GM12878 (cell line): ENCODE measurements at regions not wholly inside any gene's neighbourhood (a gene's known extent, or its start where the extent isn't known, plus 50 kb on each side); places are given as distances from the start of the nearest gene placed in this dataset.

Source experiments
- ATAC-seq: fragments of 200-7000 bp; cut with Tn5 transposase; 3 replicates; pipeline ENCODE4 v1.9.1; 2020; ENCODE audit warnings: mild to moderate bottlenecking, moderate library complexity
- BruUV-seq: library from RNA; stranded (reverse); fragments of 400-500 nt; replicated peaks from 2 replicates; lab custom pipeline; 2021; lab: Mats Ljungman, UMichigan
- CTCF ChIA-PET: fragments of 300-600 bp; sonication (Branson Sonifier 250); formaldehyde crosslinking; extraction: SDS; loops from one replicate; lab custom pipeline; 2021; ENCODE audit warnings: inconsistent platforms; lab: Yijun Ruan, JAX
- POLR2A ChIA-PET: fragments of 350-600 bp; formaldehyde crosslinking; extraction: SDS; loops from one replicate; lab custom pipeline; 2021; ENCODE audit warnings: inconsistent platforms; lab: Charles Lee
- RAD21 ChIA-PET: fragments of 300-600 bp; sonication (Branson Sonifier 250); formaldehyde crosslinking; loops from one replicate; lab custom pipeline; 2023; ENCODE audit warnings: antibody characterized with exemption; ENCODE audit not compliant: unreplicated experiment; lab: Charles Lee
- SMC1A ChIA-PET: fragments of 300-600 bp; sonication (Branson Sonifier 250); formaldehyde crosslinking; loops from one replicate; lab custom pipeline; 2023; ENCODE audit not compliant: unreplicated experiment, uncharacterized antibody; lab: Charles Lee
- DNase-seq: peaks from one replicate; pipeline ENCODE4 v3.0.0-alpha.2; 2011; ENCODE audit warnings: low read depth, low spot score
- FAIRE-seq: peaks from 3 replicates; lab custom pipeline; 2011; peaks lifted over from hg19 to GRCh38; lab: Jason Lieb, UNC
- H2AFZ ChIP-seq: 2 replicates; pipeline ENCODE4 v1.6.0; 2011; ENCODE audit warnings: low read depth, low read length, control low read depth; ENCODE audit not compliant: control insufficient read depth
- H3K27ac ChIP-seq: 2 replicates; pipeline ENCODE4 v1.5.1; 2011; ENCODE audit warnings: control low read depth; ENCODE audit not compliant: control insufficient read depth, insufficient read depth
- H3K27me3 ChIP-seq, 2 experiments: replicated peaks in 1 of 2; 2 replicates each; pipeline versions ENCODE4 v1.6.0 to v1.6.1; 2011; ENCODE audit warnings: low read length in 1 of 2; ENCODE audit not compliant: control insufficient read depth in 2 of 2, insufficient read depth in 2 of 2
- H3K36me3 ChIP-seq, 2 experiments: 2 replicates each; pipeline ENCODE4 v1.5.1; 2011; ENCODE audit warnings: low read length in 1 of 2; ENCODE audit not compliant: control insufficient read depth in 2 of 2, insufficient read depth in 2 of 2
- H3K4me1 ChIP-seq: 2 replicates; pipeline ENCODE4 v1.6.1; 2011; ENCODE audit warnings: mild to moderate bottlenecking, low read length, moderate library complexity, mixed read lengths; ENCODE audit not compliant: control insufficient read depth, insufficient read depth
- H3K4me2 ChIP-seq: 2 replicates; pipeline ENCODE4 v1.6.0; 2011; ENCODE audit warnings: control low read depth; ENCODE audit not compliant: control insufficient read depth, insufficient read depth
- H3K4me3 ChIP-seq: fragments of 200-600 bp; sonication (generic); 2 replicates; pipeline ENCODE4 v1.5.1; 2016
- H3K79me2 ChIP-seq: 2 replicates; pipeline ENCODE4 v1.6.0; 2011; ENCODE audit warnings: low read length; ENCODE audit not compliant: control insufficient read depth, insufficient read depth
- H3K9ac ChIP-seq: 2 replicates; pipeline ENCODE4 v1.8.0; 2011; ENCODE audit warnings: low read length, control low read depth, mixed read lengths; ENCODE audit not compliant: control insufficient read depth, insufficient read depth
- H3K9me3 ChIP-seq: replicated peaks from 3 replicates; pipeline ENCODE4 v1.5.1; 2011; ENCODE audit warnings: mild to moderate bottlenecking, low read length; ENCODE audit not compliant: control insufficient read depth, insufficient read depth
- H4K20me1 ChIP-seq: 2 replicates; pipeline ENCODE4 v1.6.0; 2011; ENCODE audit not compliant: control insufficient read depth, insufficient read depth
- BACH1 ChIP-seq: fragments of 450-650 bp; IDR thresholded peaks from 2 replicates; pipeline ENCODE4 v1.6.1; 2017; ENCODE audit warnings: mild to moderate bottlenecking, borderline replicate concordance
- NBN ChIP-seq: fragments of 450-650 bp; IDR thresholded peaks from 2 replicates; pipeline ENCODE4 v1.6.1; 2016
- NFYB ChIP-seq: IDR thresholded peaks from 2 replicates; pipeline ENCODE4 v1.6.1; 2011; ENCODE audit warnings: low read depth, mild to moderate bottlenecking, low read length, improper control_type of control experiment, moderate library complexity; ENCODE audit not compliant: insufficient read depth
- PML ChIP-seq: IDR thresholded peaks from 2 replicates; pipeline ENCODE4 v1.6.1; 2012; ENCODE audit warnings: low read length, inconsistent platforms
- SMAD5 ChIP-seq: IDR thresholded peaks from 2 replicates; pipeline ENCODE4 v1.6.1; 2016; ENCODE audit warnings: antibody characterized with exemption, low read depth
- WGBS: methylation state at CpG from one replicate; pipeline ENCODE4 v1.1.6; 2016; ENCODE audit warnings: low lambda C conversion rate; ENCODE audit not compliant: insufficient replicate concordance, insufficient coverage; ENCODE audit errors: missing lambda C conversion rate; 5-methylcytosine and 5-hydroxymethylcytosine counted together
- in situ Hi-C: fragments of 300-500 bp; cut with MboI; formaldehyde crosslinking; loops from 9 replicates; pipeline ENCODE4 v1.14.3; 2018; ENCODE audit warnings: mixed read lengths
- intact Hi-C: fragments of 100-400 bp; cut with micrococcal nuclease; formaldehyde crosslinking; loops from one replicate; pipeline ENCODE4 v1.14.2; 2022; ENCODE audit not compliant: unreplicated experiment
- TF ChIP-seq, protein P1 (sequence below): fragments of 450-650 bp; IDR thresholded peaks from 2 replicates; pipeline ENCODE4 v1.6.1; 2018; ENCODE audit warnings: mild to moderate bottlenecking, low read depth, moderate library complexity; ENCODE audit not compliant: partially characterized antibody
- TF ChIP-seq, protein P2 (sequence below): IDR thresholded peaks from 2 replicates; pipeline ENCODE4 v1.6.1; 2012; ENCODE audit warnings: improper control_type of control experiment, low read depth, low read length; ENCODE audit not compliant: insufficient replicate concordance

- RAD21 ChIA-PET = no interaction called here
These were observed 128.1 kb upstream of the BCL9 start for GRCh38 chr1:147413110-147413605.

More at GRCh38 chr1:147413110-147413605, 128.1 kb upstream of the BCL9 start:
- H3K27me3 ChIP-seq = no peaks in the 10 kb centered on the region
- DNase-seq = no peak
- in situ Hi-C loops = no loop called here
- ChIA-PET SMC1A (interaction anchor here (1.0 kb wide), 1 partner anchor 23 kb away, joined by 3 read pairs; no protein-coding TSS in a partner anchor), POLR2A (no interaction called here), CTCF (no interaction called here)
- no peak overlapping the region for H3K4me2 ChIP-seq
- H4K20me1 ChIP-seq = no peaks in the 10 kb centered on the region
- no peak overlapping the region for H3K27ac ChIP-seq
- no peak for ATAC-seq
- no peak overlapping the region for H3K4me3 ChIP-seq
- TF ChIP-seq SMAD5 (no peak), PML (no peak), BACH1 (no peak), NFYB (no peak), NBN (no peak)
- TF ChIP-seq, protein P1, sequence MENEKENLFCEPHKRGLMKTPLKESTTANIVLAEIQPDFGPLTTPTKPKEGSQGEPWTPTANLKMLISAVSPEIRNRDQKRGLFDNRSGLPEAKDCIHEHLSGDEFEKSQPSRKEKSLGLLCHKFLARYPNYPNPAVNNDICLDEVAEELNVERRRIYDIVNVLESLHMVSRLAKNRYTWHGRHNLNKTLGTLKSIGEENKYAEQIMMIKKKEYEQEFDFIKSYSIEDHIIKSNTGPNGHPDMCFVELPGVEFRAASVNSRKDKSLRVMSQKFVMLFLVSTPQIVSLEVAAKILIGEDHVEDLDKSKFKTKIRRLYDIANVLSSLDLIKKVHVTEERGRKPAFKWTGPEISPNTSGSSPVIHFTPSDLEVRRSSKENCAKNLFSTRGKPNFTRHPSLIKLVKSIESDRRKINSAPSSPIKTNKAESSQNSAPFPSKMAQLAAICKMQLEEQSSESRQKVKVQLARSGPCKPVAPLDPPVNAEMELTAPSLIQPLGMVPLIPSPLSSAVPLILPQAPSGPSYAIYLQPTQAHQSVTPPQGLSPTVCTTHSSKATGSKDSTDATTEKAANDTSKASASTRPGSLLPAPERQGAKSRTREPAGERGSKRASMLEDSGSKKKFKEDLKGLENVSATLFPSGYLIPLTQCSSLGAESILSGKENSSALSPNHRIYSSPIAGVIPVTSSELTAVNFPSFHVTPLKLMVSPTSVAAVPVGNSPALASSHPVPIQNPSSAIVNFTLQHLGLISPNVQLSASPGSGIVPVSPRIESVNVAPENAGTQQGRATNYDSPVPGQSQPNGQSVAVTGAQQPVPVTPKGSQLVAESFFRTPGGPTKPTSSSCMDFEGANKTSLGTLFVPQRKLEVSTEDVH = no peak
- TF ChIP-seq, protein P2, sequence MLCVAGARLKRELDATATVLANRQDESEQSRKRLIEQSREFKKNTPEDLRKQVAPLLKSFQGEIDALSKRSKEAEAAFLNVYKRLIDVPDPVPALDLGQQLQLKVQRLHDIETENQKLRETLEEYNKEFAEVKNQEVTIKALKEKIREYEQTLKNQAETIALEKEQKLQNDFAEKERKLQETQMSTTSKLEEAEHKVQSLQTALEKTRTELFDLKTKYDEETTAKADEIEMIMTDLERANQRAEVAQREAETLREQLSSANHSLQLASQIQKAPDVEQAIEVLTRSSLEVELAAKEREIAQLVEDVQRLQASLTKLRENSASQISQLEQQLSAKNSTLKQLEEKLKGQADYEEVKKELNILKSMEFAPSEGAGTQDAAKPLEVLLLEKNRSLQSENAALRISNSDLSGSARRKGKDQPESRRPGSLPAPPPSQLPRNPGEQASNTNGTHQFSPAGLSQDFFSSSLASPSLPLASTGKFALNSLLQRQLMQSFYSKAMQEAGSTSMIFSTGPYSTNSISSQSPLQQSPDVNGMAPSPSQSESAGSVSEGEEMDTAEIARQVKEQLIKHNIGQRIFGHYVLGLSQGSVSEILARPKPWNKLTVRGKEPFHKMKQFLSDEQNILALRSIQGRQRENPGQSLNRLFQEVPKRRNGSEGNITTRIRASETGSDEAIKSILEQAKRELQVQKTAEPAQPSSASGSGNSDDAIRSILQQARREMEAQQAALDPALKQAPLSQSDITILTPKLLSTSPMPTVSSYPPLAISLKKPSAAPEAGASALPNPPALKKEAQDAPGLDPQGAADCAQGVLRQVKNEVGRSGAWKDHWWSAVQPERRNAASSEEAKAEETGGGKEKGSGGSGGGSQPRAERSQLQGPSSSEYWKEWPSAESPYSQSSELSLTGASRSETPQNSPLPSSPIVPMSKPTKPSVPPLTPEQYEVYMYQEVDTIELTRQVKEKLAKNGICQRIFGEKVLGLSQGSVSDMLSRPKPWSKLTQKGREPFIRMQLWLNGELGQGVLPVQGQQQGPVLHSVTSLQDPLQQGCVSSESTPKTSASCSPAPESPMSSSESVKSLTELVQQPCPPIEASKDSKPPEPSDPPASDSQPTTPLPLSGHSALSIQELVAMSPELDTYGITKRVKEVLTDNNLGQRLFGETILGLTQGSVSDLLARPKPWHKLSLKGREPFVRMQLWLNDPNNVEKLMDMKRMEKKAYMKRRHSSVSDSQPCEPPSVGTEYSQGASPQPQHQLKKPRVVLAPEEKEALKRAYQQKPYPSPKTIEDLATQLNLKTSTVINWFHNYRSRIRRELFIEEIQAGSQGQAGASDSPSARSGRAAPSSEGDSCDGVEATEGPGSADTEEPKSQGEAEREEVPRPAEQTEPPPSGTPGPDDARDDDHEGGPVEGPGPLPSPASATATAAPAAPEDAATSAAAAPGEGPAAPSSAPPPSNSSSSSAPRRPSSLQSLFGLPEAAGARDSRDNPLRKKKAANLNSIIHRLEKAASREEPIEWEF = no peak
- no peaks in the 10 kb centered on the region for H3K4me1 ChIP-seq
- H3K9me3 ChIP-seq = no peaks in the 10 kb centered on the region
- intact Hi-C loops = no loop called here
- no peaks in the 10 kb centered on the region for H3K36me3 ChIP-seq
- 50% methylated on average over 4 of the region's 4 CpGs for WGBS
- no peak for FAIRE-seq
- H3K9ac ChIP-seq = no peak overlapping the region
- no TSS peak for BruUV-seq
- no peak overlapping the region for H2AFZ ChIP-seq
- H3K79me2 ChIP-seq = no peaks in the 10 kb centered on the region
